Activated CD4-positive, alpha-beta T cell treated with anti-CD3 and anti-CD28 coated beads, Interleukin-2, amount 10 ng/mL, durations not matched to agents 7 days and 5 days (primary cell): ENCODE measurements at regions not wholly inside any gene's neighbourhood (a gene's known extent, or its start where the extent isn't known, plus 50 kb on each side); places are given as distances from the start of the nearest gene placed in this dataset.

ENCODE experiments used
- CTCF ChIA-PET: fragments of 350-600 bp; sonication (Branson Sonifier 250); formaldehyde crosslinking; loops from one replicate; lab custom pipeline; 2021; ENCODE audit warnings: antibody characterized with exemption; lab: Charles Lee
- POLR2A ChIA-PET: fragments of 350-600 bp; sonication (Branson Sonifier 250); formaldehyde crosslinking; loops from one replicate; lab custom pipeline; 2021; ENCODE audit warnings: antibody characterized with exemption; lab: Charles Lee
- DNase-seq: peaks from one replicate; pipeline ENCODE4 v3.0.0-alpha.2; 2020
- H3K27ac Mint-ChIP-seq: one replicate; pipeline ENCODE4 v1.8.0; 2021; ENCODE audit warnings: mild to moderate bottlenecking, moderate library complexity, mixed read lengths
- H3K27me3 Mint-ChIP-seq: one replicate; pipeline ENCODE4 v1.8.0; 2021; ENCODE audit warnings: mixed read lengths
- H3K36me3 Mint-ChIP-seq: one replicate; pipeline ENCODE4 v1.8.0; 2021; ENCODE audit warnings: low read depth, mixed read lengths
- H3K4me1 Mint-ChIP-seq: one replicate; pipeline ENCODE4 v1.8.0; 2021; ENCODE audit warnings: mixed read lengths
- H3K4me3 Mint-ChIP-seq: one replicate; pipeline ENCODE4 v1.8.0; 2021; ENCODE audit warnings: mild to moderate bottlenecking, moderate library complexity, mixed read lengths
- H3K9me3 Mint-ChIP-seq: one replicate; pipeline ENCODE4 v1.8.0; 2021; ENCODE audit warnings: mixed read lengths

DNA sequence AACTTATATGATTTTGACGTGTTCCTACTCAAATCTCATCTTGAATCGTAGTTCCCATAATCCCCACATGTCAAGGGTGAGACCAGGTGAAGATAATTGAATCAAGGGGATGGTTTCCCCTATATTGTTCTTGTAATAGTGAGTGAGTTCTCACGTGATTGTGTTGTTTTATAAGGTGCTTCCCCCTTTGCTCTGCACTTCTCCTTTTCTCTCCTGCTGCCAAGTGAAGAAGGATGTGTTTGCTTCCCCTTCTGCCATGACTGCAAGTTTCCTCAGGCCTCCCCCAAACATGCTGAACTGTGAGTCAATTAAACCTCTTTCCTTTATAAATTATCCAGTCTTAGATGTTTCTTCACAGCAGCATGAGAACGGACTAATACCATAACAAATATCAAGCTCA, 83.2 kb downstream of the MANEA start:
- no peak for DNase-seq
- H3K27me3 Mint-ChIP-seq: no peaks in the 10 kb centered on the region
- H3K9me3 Mint-ChIP-seq: no peaks in the 10 kb centered on the region
- no peak overlapping the region for H3K4me3 Mint-ChIP-seq
- ChIA-PET CTCF (no interaction called here), POLR2A (no interaction called here)
- no peaks in the 10 kb centered on the region for H3K4me1 Mint-ChIP-seq
- H3K27ac Mint-ChIP-seq: no peak overlapping the region
- no peaks in the 10 kb centered on the region for H3K36me3 Mint-ChIP-seq

DNA sequence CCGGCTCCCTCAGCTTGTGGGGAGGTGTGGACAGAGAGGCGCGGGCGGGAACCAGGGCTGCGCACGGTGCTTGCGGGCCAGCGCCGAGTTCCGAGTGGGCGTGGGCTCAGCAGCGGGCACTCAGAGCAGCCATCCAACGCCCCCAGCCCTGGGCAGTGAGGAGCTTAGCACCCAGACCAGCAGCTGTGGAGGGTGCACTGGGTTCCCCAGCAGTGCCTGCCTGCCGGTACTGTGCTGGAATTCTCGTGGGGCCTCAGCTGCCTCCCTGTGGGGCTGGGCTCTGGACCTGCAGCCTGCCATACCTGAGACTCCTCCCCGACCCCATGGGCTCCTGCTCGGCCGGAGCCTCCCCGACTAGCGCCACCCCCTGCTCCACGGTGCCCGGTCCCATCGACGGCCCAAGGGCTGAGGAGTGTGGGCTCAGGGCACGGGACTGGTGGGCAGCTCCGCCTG, 92.7 kb downstream of the MANEA start:
- Mint-ChIP-seq H3K27me3 (no peaks in the 10 kb centered on the region), H3K27ac (no peak overlapping the region), H3K4me3 (no peak overlapping the region), H3K9me3 (no peaks in the 10 kb centered on the region), H3K4me1 (no peaks in the 10 kb centered on the region), H3K36me3 (no peaks in the 10 kb centered on the region)
- POLR2A ChIA-PET: no interaction called here
- CTCF ChIA-PET: no interaction called here
- DNase-seq: no peak

DNA sequence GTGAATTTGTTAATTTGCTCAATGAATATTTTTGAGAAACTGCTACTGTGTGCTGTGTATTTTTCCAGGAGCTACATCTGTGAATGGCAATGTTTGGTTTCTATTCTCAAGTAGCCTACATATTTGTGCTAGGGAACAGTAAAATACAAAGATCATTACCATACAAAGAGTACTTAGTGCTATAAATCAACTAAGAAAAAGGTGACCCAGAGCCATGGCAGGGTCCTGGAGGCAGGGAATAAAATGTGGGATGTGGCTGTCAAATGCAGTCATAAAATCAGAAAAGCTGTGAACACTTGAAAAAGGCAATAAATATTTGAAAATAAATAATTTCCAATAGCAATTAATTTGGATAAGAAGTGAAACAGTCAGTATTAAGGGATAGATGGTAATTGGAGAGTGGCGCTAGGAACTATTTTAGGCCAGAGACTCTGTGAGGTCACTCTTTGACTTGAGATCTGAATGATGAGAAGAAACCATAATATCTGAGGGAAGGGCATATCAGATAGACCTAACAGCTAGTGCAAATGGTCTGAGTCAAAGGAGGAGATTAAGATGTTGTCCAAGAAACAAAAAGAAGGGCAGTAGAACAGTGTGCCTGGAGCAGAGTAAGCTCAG, 98.8 kb downstream of the MANEA start:
- Mint-ChIP-seq H3K4me1 (no peaks in the 10 kb centered on the region), H3K36me3 (no peaks in the 10 kb centered on the region)
- POLR2A ChIA-PET: no interaction called here

DNA sequence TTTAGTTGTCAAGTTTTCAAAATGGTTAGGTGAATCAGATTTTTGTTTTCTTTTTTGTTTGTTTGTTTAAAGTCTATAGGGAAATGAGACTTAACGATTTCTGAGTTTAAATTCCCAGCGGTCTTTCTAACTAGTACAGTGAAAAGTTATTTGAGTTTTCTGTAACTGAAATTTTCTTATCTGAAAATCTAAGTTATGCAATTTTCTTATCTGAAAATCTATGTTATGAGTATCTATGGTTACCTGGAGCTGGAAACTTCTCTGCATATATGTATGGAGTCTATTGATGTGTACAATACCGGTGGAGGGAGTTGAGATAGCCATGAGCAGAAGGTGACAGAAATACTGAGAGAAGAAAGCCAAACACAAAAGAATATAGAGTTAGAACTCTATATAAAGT, 102.6 kb downstream of the MANEA start:
- ChIA-PET POLR2A (no interaction called here), CTCF (no interaction called here)
- no peaks in the 10 kb centered on the region for H3K36me3 Mint-ChIP-seq
- no peak for DNase-seq
- H3K4me1 Mint-ChIP-seq: no peaks in the 10 kb centered on the region
- no peaks in the 10 kb centered on the region for H3K9me3 Mint-ChIP-seq
- no peak overlapping the region for H3K27ac Mint-ChIP-seq
- no peak overlapping the region for H3K4me3 Mint-ChIP-seq
- no peaks in the 10 kb centered on the region for H3K27me3 Mint-ChIP-seq

More for the DNA sequence above, 98.8 kb downstream of the MANEA start:
- no peak overlapping the region for H3K27ac Mint-ChIP-seq
- CTCF ChIA-PET: no interaction called here
- H3K4me3 Mint-ChIP-seq: no peak overlapping the region
- DNase-seq: no peak
- H3K9me3 Mint-ChIP-seq: no peaks in the 10 kb centered on the region
- H3K27me3 Mint-ChIP-seq: no peaks in the 10 kb centered on the region

DNA sequence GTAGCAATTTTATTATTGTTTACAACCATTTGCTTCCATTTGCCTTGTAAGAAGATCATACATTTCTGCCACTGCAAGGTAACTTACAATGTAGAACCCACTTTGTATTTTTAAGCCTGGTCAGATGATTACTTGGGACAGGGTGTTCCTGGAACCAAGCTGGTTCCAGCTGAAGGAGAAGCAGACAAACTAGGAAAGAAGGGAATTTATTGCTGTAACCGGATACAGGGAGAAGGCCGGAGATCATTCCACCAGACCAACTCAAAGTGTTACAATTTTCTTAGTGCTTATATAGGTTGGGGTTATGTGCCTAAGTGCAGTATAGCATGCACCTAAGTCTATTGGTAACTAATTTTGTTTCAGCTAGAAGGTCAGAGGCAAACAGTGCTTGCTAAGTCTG, 104.4 kb downstream of the MANEA start:
- CTCF ChIA-PET: no interaction called here
- Mint-ChIP-seq H3K27me3 (no peaks in the 10 kb centered on the region), H3K27ac (no peak overlapping the region), H3K36me3 (no peaks in the 10 kb centered on the region), H3K4me1 (no peaks in the 10 kb centered on the region), H3K9me3 (no peaks in the 10 kb centered on the region), H3K4me3 (no peak overlapping the region)
- DNase-seq: no peak
- POLR2A ChIA-PET: no interaction called here

DNA sequence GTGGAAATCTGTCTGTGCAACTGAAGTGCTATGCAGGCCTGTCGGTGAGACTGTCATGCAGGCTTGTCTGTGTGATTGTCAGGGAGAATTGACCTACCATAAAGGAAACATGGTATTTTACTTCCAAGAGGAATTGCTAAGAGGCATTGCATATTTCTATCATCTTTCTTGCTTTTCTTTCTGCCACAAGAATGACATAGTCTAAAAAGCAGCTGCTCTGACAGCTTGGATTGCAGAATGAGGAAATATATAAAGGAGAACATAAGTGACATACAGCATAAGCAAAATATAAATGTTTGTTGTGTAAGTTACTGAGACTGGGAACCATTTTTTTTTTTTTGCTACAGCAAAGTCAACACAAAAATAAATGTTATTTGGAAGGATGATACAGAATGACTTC, 105.1 kb downstream of the MANEA start:
- CTCF ChIA-PET: no interaction called here
- Mint-ChIP-seq H3K36me3 (no peaks in the 10 kb centered on the region), H3K4me3 (no peak overlapping the region)

DNA sequence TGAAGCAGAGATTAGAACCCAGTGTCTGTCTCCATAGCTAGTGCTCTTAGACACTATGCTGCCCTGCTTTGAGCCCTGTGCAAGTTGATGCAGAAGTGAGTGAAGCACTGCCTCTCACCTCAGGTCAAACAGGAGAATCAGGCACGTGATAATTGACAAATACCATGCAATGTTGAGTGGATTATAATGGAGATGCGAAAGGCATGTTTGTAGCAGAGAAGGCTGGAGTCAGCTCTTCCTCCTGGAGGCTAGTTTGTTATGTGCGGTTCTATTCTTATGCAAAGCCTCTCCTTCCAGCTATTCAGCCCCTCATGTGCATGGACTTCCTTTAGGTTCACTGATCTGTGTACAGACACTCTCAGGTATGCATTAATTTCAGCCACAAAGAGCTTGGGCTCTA, 108.5 kb downstream of the MANEA start:
- H3K36me3 Mint-ChIP-seq: no peaks in the 10 kb centered on the region
- H3K4me1 Mint-ChIP-seq: no peaks in the 10 kb centered on the region
- peaks cover 6% of the 10 kb centered on the region for H3K27me3 Mint-ChIP-seq
- POLR2A ChIA-PET: no interaction called here
- no peak overlapping the region for H3K4me3 Mint-ChIP-seq
- H3K27ac Mint-ChIP-seq: no peak overlapping the region
- CTCF ChIA-PET: no interaction called here
- DNase-seq: no peak
- no peaks in the 10 kb centered on the region for H3K9me3 Mint-ChIP-seq

More for the DNA sequence above, 105.1 kb downstream of the MANEA start:
- no peak overlapping the region for H3K27ac Mint-ChIP-seq
- no peaks in the 10 kb centered on the region for H3K9me3 Mint-ChIP-seq
- no peak for DNase-seq
- POLR2A ChIA-PET: no interaction called here
- no peaks in the 10 kb centered on the region for H3K27me3 Mint-ChIP-seq
- no peaks in the 10 kb centered on the region for H3K4me1 Mint-ChIP-seq

DNA sequence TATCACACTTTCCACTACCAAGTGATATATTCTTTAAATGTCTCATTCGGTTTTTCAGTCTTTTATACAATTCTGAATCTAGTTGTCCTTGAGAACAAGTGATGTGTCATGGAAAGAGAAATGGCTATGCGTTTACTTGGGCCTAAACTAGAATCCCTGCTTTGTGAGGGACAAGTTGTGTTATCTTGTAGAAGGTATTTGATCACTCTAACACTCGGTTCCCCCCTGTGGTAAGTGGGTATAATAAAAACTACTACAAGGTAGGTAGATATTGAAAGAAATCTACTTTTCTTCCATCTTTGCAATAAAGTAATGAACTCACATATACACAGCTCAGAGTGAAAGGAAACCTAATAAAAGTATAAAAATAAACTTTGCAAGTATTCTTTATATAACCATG, 108.9 kb downstream of the MANEA start:
- POLR2A ChIA-PET: no interaction called here

DNA sequence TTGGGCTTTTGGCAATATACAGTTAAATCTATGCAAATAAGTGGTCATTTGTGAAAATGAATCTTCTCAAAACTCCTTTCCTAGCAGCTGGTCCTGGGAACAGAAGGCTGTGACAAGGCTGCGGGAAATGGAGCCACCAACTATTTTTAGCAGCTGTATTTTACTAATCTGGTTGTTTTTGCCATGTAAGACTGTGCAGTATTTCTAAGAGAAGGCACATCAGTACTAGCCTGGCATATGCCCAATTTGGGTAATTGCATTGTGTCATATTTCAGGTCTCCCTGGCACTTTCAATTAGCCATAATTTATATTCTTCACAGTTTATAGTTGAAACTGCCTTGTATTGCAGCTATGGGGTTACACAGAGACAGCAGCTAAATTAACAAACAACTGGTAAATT, 109.6 kb downstream of the MANEA start:
- CTCF ChIA-PET: no interaction called here
- Mint-ChIP-seq H3K4me1 (no peaks in the 10 kb centered on the region), H3K9me3 (no peaks in the 10 kb centered on the region), H3K36me3 (no peaks in the 10 kb centered on the region), H3K27me3 (peaks cover 6% of the 10 kb centered on the region), H3K4me3 (no peak overlapping the region), H3K27ac (no peak overlapping the region)
- POLR2A ChIA-PET: no interaction called here
- no peak for DNase-seq

More for the DNA sequence above, 108.9 kb downstream of the MANEA start:
- no peaks in the 10 kb centered on the region for H3K9me3 Mint-ChIP-seq
- no peaks in the 10 kb centered on the region for H3K36me3 Mint-ChIP-seq
- DNase-seq: no peak
- no peaks in the 10 kb centered on the region for H3K4me1 Mint-ChIP-seq
- no peak overlapping the region for H3K4me3 Mint-ChIP-seq
- peaks cover 6% of the 10 kb centered on the region for H3K27me3 Mint-ChIP-seq
- no peak overlapping the region for H3K27ac Mint-ChIP-seq
- CTCF ChIA-PET: no interaction called here

GRCh38 chr6:95687839-95688238, 110.5 kb downstream of the MANEA start:
- Mint-ChIP-seq H3K4me1 (no peaks in the 10 kb centered on the region), H3K36me3 (no peaks in the 10 kb centered on the region), H3K27me3 (peaks cover 6% of the 10 kb centered on the region), H3K9me3 (no peaks in the 10 kb centered on the region), H3K4me3 (no peak overlapping the region), H3K27ac (no peak overlapping the region)
- no peak for DNase-seq
- CTCF ChIA-PET: no interaction called here
- POLR2A ChIA-PET: no interaction called here

DNA sequence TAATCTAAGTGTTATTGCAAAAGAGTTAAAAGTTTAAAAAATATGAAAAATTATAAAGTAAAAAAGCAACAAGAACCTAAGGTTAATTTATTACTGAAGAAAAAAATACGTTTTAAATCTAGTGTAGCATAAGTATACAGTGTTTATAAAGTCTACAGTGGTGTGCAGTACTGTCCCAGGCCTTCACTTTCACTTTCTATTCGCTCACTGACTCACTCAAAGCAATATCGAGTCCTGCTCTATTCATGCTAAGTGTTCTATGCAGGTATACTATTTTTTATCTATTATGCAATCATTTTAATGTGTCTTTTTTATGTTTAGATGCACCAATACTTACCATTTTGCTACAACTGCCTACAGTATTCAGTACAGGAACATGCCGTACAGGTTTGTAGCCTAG, 113.0 kb downstream of the MANEA start:
- peaks cover 6% of the 10 kb centered on the region for H3K27me3 Mint-ChIP-seq
- DNase-seq: no peak
- no peaks in the 10 kb centered on the region for H3K36me3 Mint-ChIP-seq
- POLR2A ChIA-PET: no interaction called here
- no peak overlapping the region for H3K4me3 Mint-ChIP-seq
- H3K4me1 Mint-ChIP-seq: no peaks in the 10 kb centered on the region
- H3K9me3 Mint-ChIP-seq: no peaks in the 10 kb centered on the region
- H3K27ac Mint-ChIP-seq: no peak overlapping the region
- CTCF ChIA-PET: no interaction called here

- Mint-ChIP-seq H3K27me3 (peaks cover under 1% of the 10 kb centered on the region), H3K4me1 (no peaks in the 10 kb centered on the region), H3K4me3 (no peak overlapping the region), H3K36me3 (no peaks in the 10 kb centered on the region), H3K9me3 (no peaks in the 10 kb centered on the region), H3K27ac (no peak overlapping the region)
- CTCF ChIA-PET: no interaction called here
- POLR2A ChIA-PET: no interaction called here
- no peak for DNase-seq
Observed at GRCh38 chr6:95693108-95693507, 115.8 kb downstream of the MANEA start.

DNA sequence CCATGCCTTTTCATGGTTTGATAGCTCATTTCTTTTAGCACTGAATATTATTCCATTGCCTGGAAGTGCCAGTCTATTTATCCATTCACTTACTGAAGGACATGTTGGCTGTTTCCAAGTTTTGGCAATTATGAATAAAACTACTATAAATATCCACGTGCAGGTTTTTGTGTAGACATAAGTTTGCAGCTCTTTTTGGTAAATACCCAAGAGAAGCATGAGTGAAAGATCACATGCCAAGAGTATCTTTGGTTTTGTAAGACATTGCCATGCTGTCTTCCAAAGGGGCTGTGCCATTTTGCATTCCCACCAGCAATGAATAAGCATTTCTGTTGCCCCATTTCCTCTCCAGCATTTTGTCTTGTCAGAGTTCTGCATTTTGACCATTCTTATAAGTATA, 120.9 kb downstream of the MANEA start:
- Mint-ChIP-seq H3K4me1 (no peaks in the 10 kb centered on the region), H3K4me3 (no peak overlapping the region), H3K36me3 (no peaks in the 10 kb centered on the region), H3K9me3 (no peaks in the 10 kb centered on the region), H3K27ac (no peak overlapping the region), H3K27me3 (no peaks in the 10 kb centered on the region)
- ChIA-PET CTCF (no interaction called here), POLR2A (no interaction called here)
- no peak for DNase-seq

DNA sequence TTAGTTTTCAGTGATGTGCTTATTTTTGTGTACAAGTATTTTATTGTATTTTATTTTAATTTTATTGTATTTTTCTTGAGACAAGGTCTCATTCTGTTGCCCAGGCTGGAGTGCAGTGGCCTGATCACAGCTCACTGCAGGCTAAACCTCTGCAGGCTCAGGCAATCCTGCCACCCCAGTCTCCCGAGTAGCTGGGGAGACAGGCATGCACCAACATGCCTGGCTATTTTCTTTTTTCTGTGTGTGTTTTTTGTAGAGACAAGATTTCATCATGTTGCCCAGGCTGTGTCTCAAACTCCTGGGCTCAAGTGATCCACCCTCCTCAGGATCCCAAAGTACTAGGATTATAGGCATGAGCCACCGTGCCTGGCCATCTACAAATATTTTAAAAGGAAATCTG, 146.3 kb downstream of the MANEA start:
- no peaks in the 10 kb centered on the region for H3K4me1 Mint-ChIP-seq
- H3K9me3 Mint-ChIP-seq: peaks cover 4% of the 10 kb centered on the region
- H3K4me3 Mint-ChIP-seq: no peak overlapping the region
- H3K27me3 Mint-ChIP-seq: no peaks in the 10 kb centered on the region
- ChIA-PET CTCF (no interaction called here), POLR2A (no interaction called here)
- H3K27ac Mint-ChIP-seq: no peak overlapping the region
- no peak for DNase-seq
- no peaks in the 10 kb centered on the region for H3K36me3 Mint-ChIP-seq
